ENCODE measurements at regions not wholly inside any gene's neighbourhood (a gene's known extent, or its start where the extent isn't known, plus 50 kb on each side); places are given as distances from the start of the nearest gene placed in this dataset.

- TF ChIP-seq POLR2AphosphoS5 (IDR thresholded peaks at IDR 0.05; ENCODE audit: borderline replicate concordance, low read depth, low read length) (no peak), EZH2 (IDR thresholded peaks at IDR 0.05) (no peak), FOXP2 (optimal IDR thresholded peaks at IDR 0.05; ENCODE audit: control extremely low read depth, extremely low read length, insufficient read depth) (no peak)
These were observed 563.1 kb upstream of the ISX start for GRCh38 chr22:34502821-34503220.

All from SK-N-MC (cell line).